ENCODE measurements at regions not wholly inside any gene's neighbourhood (a gene's known extent, or its start where the extent isn't known, plus 50 kb on each side); places are given as distances from the start of the nearest gene placed in this dataset.

DNA sequence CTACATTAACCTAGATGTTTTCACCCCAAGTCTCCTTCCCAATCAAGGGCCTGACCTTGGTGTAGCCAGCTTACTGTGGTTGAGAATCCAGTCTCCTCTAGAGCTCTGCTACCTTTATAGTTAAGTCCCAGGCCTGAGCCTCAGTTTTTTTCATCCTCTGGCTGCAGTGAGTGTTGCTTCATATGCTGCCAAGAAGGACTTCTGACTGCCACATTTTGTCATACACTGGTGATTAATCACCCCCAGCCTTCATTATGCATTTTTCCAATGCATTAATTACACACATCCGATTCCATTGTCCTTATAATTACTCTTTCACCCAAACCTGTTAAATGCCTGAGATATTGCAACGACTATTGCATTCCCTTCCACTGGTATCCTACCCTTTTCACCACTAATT, 66.3 kb upstream of the FGGY start:
- 44 to 53% methylated on average over 2 of the region's 2 CpGs for WGBS, 2 donors
- intact Hi-C loops (cut with DNase I) = no loop called here
- H3K9me3 ChIP-seq = no peaks in the 10 kb centered on the region
- no peak for TF ChIP-seq POLR2A (IDR thresholded peaks at IDR 0.05)
- no peak for TF ChIP-seq CTCF (IDR thresholded peaks at IDR 0.05)
- H3K27me3 ChIP-seq = no peaks in the 10 kb centered on the region
- H3K4me1 ChIP-seq = peaks cover 0 to 12% (median 6%) of the 10 kb centered on the region in 3 donors
- H3K4me3 ChIP-seq = no peak overlapping the region
- DNase-seq = no peak
- H3K27ac ChIP-seq = no peak overlapping the region
- H3K36me3 ChIP-seq = no peaks in the 10 kb centered on the region

DNA sequence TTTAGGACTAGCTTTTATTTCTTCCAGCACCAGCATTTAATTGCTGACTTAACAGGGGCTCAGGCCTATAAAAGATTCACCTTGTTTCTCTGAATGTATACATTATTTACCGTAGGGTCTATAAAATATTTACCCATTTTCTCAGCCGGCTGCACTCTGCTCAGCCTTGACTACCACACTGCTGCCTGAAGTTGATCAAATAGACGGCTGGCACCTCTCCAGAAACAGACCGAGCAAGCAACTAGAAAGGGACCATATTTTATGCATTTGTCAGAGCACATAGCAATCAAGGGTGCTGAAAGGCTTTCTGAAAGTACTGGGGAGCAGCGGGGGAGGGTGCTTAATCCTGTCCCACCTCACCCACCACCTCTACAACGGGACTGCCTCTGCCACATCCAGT, 64.7 kb upstream of the FGGY start:
- TF ChIP-seq CTCF (IDR thresholded peaks at IDR 0.05) (no peak), POLR2A (IDR thresholded peaks at IDR 0.05) (no peak)
- WGBS, 2 donors = 62 to 85% methylated on average over 6 of the region's 6 CpGs
- intact Hi-C loops (cut with DNase I) = no loop called here

GRCh38 chr1:59233444-59233843, 63.5 kb upstream of the FGGY start:
- H3K27ac ChIP-seq = no peak overlapping the region
- no peak overlapping the region for H3K4me3 ChIP-seq
- peaks cover 0 to 12% (median 6%) of the 10 kb centered on the region in 3 donors for H3K4me1 ChIP-seq
- no peaks in the 10 kb centered on the region for H3K36me3 ChIP-seq
- TF ChIP-seq POLR2A (IDR thresholded peaks at IDR 0.05) (no peak), CTCF (IDR thresholded peaks at IDR 0.05) (no peak)
- no peaks in the 10 kb centered on the region for H3K27me3 ChIP-seq
- H3K9me3 ChIP-seq = no peaks in the 10 kb centered on the region
- intact Hi-C loops (cut with DNase I) = no loop called here
- DNase-seq = no peak
- WGBS, 2 donors = 81 to 97% methylated on average over 1 of the region's 1 CpG

More for the DNA sequence above, 64.7 kb upstream of the FGGY start:
- Histone ChIP-seq H3K27me3 (no peaks in the 10 kb centered on the region), H3K27ac (no peak overlapping the region), H3K9me3 (no peaks in the 10 kb centered on the region), H3K36me3 (no peaks in the 10 kb centered on the region), H3K4me1 (peaks cover 0 to 12% (median 6%) of the 10 kb centered on the region in 3 donors), H3K4me3 (no peak overlapping the region)
- no peak for DNase-seq

GRCh38 chr1:59236721-59237545, 60.0 kb upstream of the FGGY start:
- intact Hi-C loops (cut with DNase I) = no loop called here
- Histone ChIP-seq H3K27ac (no peak overlapping the region), H3K4me3 (no peak overlapping the region), H3K9me3 (no peaks in the 10 kb centered on the region), H3K36me3 (no peaks in the 10 kb centered on the region), H3K27me3 (no peaks in the 10 kb centered on the region), H3K4me1 (no peaks in the 10 kb centered on the region)
- WGBS, 2 donors = 79 to 89% methylated on average over 3 of the region's 3 CpGs
- DNase-seq = no peak
- TF ChIP-seq CTCF (IDR thresholded peaks at IDR 0.05) = no peak

DNA sequence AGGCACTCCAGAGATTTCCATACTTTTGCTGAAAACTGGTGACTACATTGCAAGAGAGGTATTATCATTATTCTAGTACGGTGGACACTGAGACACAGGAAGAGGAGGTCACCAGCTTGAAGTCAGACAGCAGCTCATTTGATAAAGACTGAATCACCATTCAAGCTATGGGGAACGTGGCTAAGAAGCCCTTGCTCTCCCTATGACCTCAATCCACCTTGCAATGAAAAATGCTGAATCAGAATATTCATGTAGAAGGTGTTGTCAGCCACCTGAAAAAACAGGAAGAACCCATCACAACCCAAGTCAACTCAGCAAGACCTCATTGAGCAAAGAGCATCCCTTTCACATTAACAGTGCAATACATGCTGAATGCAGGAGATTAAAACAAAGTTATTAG, 59.0 kb upstream of the FGGY start:
- no peaks in the 10 kb centered on the region for H3K36me3 ChIP-seq
- H3K9me3 ChIP-seq = no peaks in the 10 kb centered on the region
- H3K27ac ChIP-seq = no peak overlapping the region
- H3K4me3 ChIP-seq = no peak overlapping the region
- H3K4me1 ChIP-seq = no peaks in the 10 kb centered on the region
- H3K27me3 ChIP-seq = no peaks in the 10 kb centered on the region
- TF ChIP-seq CTCF (IDR thresholded peaks at IDR 0.05) = no peak
- TF ChIP-seq POLR2A (IDR thresholded peaks at IDR 0.05) = no peak
- intact Hi-C loops (cut with DNase I) = no loop called here
- WGBS, 2 donors = 69 to 79% methylated on average over 2 of the region's 2 CpGs
- no peak for DNase-seq
